Fibroblast of skin of right biceps (primary cell): ENCODE measurements at regions not wholly inside any gene's neighbourhood (a gene's known extent, or its start where the extent isn't known, plus 50 kb on each side); places are given as distances from the start of the nearest gene placed in this dataset.
A peak's percentile ranks its signal among the peaks of the same experiment; 100 is the strongest.

Source experiments
- DNase-seq: peaks from one replicate; pipeline ENCODE4 v3.0.0-alpha.2; 2013

DNA sequence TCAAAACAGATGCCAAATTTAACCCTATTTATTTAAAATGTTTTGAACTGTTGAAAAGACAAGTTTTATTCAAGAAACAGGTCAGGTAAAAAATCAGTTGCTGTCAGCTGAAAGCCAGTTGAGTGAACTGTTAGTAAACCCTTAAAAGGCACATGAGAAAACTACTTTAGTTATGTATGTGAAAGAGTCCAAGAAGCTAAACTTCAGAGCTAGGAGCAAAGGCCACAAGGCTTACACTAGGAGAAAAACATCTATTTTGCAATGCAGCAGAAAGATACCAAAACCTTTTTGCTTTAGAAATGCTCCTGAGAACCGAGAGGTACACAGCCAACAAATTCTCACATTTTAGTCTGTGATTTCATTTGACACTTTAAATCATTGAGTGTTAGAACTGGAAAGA, 375.2 kb downstream of the FSCB start:
- DNase-seq, result no peak

DNA sequence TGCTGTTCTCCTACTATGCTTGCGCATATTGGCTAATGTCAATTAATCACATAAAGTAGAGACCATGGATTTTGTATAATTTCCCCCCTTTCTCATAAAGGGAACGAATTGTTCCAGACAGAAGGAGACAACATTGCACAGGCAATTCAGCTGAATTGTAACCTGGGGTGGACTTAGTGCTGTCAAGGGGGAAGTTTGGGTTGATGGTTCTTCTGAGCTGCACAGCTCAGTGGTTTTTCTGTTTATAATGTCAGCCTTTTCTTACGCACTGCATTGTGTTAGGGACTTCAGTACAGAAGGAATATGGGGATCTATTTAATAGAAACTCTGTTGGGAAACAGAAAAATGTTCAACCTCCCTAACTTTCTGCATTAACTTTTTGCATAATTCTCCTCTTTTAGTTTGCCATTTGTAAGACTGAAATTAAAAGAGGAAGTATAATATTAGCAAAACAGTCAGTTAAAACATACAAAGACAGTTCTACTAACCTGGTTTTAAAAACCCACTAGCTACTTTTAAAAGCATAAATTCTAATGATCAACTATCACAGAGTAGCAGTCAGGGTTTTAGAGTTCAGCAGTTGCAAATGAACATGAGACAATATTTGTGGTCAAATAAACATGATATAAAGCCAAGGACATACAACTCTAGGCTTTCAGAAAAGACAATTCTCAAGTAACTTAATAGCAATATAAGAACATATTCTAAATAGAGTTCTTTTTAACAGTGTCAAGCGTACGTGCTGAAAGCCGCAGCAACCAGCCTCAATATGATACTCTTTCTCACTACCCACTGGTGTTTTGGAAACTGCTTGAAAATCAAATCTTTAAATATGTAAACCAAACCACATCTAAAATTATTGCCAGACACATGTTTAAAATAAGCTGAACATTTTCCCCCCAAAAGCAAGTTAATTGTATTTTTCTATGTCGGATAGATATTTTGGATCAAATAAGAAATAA, 393.0 kb downstream of the FSCB start:
- DNase-seq, result no peak

DNA sequence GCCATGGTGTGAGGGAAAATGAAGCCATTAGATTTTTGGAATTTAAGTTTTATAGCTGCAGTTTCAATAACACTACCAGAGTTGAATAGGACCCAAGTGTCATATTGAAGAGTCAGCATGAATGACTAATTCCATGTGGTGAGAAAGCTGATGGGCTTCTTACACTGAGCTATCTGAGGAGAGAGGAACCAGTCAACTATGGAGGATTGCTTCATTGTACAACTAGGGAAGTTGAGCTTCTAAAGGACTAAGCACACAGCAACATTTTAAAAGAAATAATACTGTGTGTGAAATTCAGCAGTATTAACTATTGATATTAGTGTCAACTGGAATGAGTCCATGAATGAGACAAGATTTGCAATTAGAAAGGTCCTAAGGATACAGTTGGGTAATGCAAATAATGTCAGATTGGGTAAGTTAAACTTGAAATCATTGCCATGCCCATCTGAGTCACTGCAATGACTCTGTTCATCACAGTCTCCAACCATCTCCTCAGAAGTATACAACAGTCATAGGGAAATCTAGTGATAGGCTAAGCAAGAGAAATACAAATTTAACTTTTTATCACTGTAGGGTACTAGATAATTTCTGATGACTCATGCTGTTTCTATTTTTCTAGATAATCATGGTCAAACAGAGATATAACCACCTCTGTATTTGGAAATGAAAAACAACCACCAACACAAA, 394.2 kb downstream of the FSCB start:
- DNase-seq, result no peak

DNA sequence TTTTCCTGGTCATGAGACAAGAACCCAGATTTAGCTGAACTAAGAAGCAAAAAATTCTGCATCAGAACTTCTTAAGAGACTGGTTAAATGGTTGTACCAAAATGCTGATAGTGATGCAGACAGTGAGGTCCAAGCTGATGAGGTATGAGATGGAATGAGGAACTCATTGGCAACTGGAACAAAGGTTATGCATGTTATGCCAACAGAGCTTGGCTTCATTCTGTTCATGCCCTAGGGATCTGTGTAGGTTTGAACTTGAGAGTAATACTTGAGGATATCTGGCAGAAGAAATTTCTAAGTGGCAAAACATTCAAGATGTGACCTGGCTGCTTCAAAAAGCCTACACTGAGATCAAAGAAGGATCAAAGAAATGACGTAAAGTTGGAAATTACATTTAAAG, 398.0 kb downstream of the FSCB start:
- no peak for DNase-seq

- no peak for DNase-seq
Observed at GRCh38 chr14:44108601-44109000, 398.5 kb downstream of the FSCB start.

DNA sequence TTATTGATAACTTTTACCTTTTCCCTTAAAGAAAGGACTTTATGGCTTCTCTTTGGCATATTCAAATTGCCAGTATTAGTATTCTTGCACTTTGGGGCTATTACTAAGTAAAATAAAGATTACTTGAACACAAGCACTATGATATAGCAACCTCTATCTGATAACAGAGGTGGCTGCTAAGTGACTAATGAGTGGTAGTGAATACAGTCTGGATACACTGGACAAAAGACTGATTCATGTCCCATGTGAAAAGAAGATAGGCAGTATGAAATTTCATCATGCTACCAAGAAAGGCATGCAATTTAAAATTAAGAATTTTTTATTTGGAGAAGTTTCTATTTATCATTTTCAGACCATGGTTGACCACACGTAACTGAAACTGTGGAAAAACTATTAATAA, 399.9 kb downstream of the FSCB start:
- DNase-seq, result no peak

- no peak for DNase-seq
Observed at GRCh38 chr14:44099743-44100488, 407.2 kb downstream of the FSCB start.

- DNase-seq, result no peak
Observed at GRCh38 chr14:44081146-44081545, 425.9 kb downstream of the FSCB start.

- DNase-seq, result no peak
Observed at GRCh38 chr14:44070046-44070445, 437.0 kb downstream of the FSCB start.

DNA sequence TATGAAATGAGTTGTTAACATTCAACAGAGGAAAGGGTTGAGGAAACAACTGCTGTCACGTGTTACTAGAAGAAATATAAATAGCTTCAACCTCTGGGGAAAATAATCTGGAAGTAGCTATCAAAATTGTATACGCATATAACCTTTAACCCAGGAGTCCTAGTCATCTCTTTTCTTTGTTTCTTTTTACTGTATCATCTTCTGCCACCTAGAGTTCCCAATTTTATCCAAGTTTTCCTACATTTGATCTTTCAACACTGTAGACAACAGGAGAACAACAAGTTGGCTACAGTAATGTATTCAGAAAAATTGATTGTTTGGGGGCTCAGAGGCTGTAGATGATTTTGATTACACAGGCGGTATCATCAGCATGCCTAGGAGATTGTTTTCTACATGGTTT, 453.7 kb downstream of the FSCB start:
- DNase-seq, result no peak

GRCh38 chr14:44041700-44042099, 465.4 kb downstream of the FSCB start:
- no peak for DNase-seq

GRCh38 chr14:44040561-44040960, 466.5 kb downstream of the FSCB start:
- no peak for DNase-seq

GRCh38 chr14:44036248-44036647, 470.8 kb downstream of the FSCB start:
- DNase-seq, result no peak

GRCh38 chr14:44035707-44036106, 471.4 kb downstream of the FSCB start:
- no peak for DNase-seq

DNA sequence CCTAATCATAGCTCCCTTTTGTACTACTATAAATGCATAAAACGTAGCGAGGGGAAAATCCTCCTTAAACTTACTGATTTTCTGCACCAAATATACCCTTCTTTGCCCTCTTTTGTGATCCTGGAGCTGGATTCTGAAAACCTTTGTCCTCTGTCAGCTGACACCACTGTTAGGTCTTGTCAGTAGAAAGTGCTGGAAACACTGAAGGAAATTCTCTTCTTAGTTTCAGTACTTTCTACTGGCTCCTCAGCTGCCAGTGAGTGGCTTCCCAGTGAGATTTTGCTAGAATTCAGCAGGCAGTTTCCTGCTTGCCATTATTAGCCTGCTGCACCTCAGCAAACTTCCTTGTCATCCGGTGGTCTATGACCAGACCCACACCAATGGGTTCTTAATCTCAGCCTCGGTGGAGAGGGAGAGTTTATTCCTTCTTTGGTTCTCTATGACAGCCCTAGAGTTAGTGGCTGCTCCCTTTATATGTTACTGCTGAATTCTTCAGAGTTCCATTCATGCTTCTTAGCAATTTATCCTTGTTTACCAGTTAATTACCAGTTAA, 476.2 kb downstream of the FSCB start:
- DNase-seq, result no peak

DNA sequence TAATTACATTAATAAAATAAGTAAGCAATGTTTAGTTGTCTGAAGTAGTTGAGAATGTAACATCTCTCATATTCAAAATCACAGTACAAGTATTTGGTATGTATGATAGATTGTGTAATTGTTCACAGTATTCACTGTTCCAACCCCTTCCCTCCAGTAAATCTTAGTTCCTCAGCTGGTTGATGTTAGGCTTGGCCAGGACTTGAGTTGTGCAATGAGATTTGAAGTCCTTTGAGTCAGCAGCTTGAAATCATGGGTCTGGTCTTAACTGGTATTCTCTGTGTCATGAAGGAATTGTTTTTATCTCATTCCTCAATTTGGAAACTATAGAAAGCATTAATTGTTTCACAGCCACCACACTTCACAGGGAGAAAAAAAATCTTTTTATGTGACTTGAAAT, 477.1 kb downstream of the FSCB start:
- DNase-seq, result peak; percentile 34

DNA sequence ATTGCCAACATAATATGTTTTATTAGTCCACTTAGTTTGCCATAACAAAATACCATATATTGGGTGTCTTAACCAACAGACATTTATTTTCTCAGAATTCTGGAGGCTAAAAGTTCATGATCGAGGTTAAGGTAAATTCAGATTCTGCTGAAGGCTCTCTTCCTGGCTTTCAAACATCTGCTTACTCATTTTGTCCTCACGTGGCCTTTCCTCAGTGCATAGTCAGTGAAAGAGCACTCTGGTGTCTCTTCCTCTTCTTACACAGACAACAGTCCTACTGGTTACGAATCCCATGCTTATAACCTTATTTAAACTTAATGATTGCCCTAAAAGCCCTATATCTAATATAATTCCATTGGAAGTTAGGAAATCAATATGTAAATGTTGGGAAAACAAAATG, 479.7 kb downstream of the FSCB start:
- DNase-seq, result no peak

GRCh38 chr14:44010595-44010994, 496.5 kb downstream of the FSCB start:
- no peak for DNase-seq

DNA sequence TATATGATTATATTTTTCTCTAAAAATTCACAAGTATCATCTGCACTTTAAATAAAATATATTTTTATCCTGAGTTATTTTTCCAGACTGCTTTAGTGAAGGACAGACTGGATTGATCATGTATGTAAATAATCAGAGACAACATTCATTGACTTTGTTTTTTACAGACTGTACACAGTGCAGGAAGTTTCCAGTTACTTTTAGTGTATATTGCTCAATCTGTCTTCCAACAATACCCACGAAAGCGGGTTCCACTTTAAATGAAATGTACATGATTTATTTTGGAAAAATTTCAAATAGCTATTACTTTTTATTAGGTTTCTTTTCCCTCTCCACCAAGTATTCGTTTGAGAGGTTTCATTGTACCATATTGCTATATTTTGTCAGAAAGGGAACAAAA, 497.0 kb downstream of the FSCB start:
- no peak for DNase-seq

GRCh38 chr14:44009642-44010041, 497.4 kb downstream of the FSCB start:
- no peak for DNase-seq

DNA sequence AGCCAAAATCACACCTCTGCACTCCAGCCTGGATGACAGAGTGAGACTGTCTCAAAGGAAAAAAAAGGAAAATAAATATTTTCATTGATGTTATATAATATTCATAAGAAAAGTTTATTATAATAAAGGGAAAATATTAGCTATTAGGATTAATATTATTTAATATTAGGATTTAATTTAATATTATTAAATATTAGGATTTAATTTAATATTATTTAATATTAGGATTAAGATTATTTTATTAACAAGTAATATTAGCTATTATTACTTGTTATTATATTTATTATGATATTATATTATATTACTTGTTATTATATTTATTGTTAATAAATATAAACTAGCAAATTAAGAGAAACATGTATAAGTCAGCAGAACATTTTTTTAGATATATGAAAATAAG, 518.1 kb downstream of the FSCB start:
- DNase-seq, result no peak

- no peak for DNase-seq
Observed at GRCh38 chr14:43983721-43984120, 523.4 kb downstream of the FSCB start.

GRCh38 chr14:43981135-43981768, 525.8 kb downstream of the FSCB start:
- DNase-seq, result no peak
